WTC11 (cell line): ENCODE measurements at regions not wholly inside any gene's neighbourhood (a gene's known extent, or its start where the extent isn't known, plus 50 kb on each side); places are given as distances from the start of the nearest gene placed in this dataset.

Source experiments
- TEAD1 ChIP-seq: sonication (generic); formaldehyde crosslinking; IDR thresholded peaks from 2 replicates; pipeline ENCODE4 v1.8.0; 2022; ENCODE audit warnings: mild to moderate bottlenecking, missing genetic modification reagents
- TEAD4 ChIP-seq: sonication (generic); formaldehyde crosslinking; IDR thresholded peaks from 2 replicates; pipeline ENCODE4 v1.8.0; 2022; ENCODE audit warnings: mild to moderate bottlenecking, missing genetic modification reagents
- TF ChIP-seq, protein P1 (sequence below): fragments of 200-600 bp; IDR thresholded peaks from 2 replicates; pipeline ENCODE4 v1.8.0; 2022; ENCODE audit warnings: antibody characterized with exemption
- TF ChIP-seq, protein P2 (sequence below): sonication (generic); formaldehyde crosslinking; IDR thresholded peaks from 2 replicates; pipeline ENCODE4 v1.8.0; 2022; ENCODE audit warnings: mild to moderate bottlenecking, missing genetic modification reagents

DNA sequence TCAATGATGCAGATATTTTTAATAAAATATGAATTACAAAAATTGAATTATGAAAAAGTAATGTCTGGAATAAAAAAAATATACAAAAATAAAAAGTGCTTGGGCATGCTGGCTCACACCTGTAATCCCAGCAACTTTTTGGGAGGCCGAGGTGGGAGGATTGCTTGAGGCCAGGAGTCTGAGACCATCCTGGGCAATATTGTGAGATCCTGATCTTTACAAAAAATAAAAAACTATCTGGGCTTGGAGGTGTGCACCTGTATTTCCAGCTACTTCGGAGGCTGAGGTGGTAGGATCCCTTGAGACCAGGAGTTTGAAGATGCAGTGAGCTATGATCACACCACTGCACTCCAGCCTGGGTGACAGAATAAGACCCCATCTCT is 141.8 kb downstream of the NPIPB5 start:
- TF ChIP-seq, protein P1, sequence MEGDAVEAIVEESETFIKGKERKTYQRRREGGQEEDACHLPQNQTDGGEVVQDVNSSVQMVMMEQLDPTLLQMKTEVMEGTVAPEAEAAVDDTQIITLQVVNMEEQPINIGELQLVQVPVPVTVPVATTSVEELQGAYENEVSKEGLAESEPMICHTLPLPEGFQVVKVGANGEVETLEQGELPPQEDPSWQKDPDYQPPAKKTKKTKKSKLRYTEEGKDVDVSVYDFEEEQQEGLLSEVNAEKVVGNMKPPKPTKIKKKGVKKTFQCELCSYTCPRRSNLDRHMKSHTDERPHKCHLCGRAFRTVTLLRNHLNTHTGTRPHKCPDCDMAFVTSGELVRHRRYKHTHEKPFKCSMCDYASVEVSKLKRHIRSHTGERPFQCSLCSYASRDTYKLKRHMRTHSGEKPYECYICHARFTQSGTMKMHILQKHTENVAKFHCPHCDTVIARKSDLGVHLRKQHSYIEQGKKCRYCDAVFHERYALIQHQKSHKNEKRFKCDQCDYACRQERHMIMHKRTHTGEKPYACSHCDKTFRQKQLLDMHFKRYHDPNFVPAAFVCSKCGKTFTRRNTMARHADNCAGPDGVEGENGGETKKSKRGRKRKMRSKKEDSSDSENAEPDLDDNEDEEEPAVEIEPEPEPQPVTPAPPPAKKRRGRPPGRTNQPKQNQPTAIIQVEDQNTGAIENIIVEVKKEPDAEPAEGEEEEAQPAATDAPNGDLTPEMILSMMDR: no peak
- TF ChIP-seq, protein P2, sequence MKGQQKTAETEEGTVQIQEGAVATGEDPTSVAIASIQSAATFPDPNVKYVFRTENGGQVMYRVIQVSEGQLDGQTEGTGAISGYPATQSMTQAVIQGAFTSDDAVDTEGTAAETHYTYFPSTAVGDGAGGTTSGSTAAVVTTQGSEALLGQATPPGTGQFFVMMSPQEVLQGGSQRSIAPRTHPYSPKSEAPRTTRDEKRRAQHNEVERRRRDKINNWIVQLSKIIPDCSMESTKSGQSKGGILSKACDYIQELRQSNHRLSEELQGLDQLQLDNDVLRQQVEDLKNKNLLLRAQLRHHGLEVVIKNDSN: no peak
- TF ChIP-seq TEAD1 (CRISPR knock-in tag) (no peak), TEAD4 (CRISPR knock-in tag) (no peak)
